KMS-11 (cell line): ENCODE measurements at regions not wholly inside any gene's neighbourhood (a gene's known extent, or its start where the extent isn't known, plus 50 kb on each side); places are given as distances from the start of the nearest gene placed in this dataset.

ENCODE experiments used
- H2AFZ ChIP-seq: fragments of 200-600 bp; sonication (generic); 2 replicates; pipeline ENCODE4 v1.6.1; 2016; ENCODE audit warnings: antibody characterized with exemption, mixed run types, low read depth
- H3K27ac ChIP-seq: fragments of 200-600 bp; sonication (generic); 2 replicates; pipeline ENCODE4 v1.6.1; 2016; ENCODE audit warnings: mild to moderate bottlenecking, mixed run types
- H3K27me3 ChIP-seq: fragments of 200-600 bp; sonication (generic); 2 replicates; pipeline ENCODE4 v1.6.1; 2017; ENCODE audit warnings: mild to moderate bottlenecking, low read depth, mixed run types, moderate library complexity; ENCODE audit not compliant: insufficient read depth
- H3K36me3 ChIP-seq: fragments of 200-600 bp; sonication (generic); 2 replicates; pipeline ENCODE4 v1.6.1; 2017; ENCODE audit warnings: mild to moderate bottlenecking, mixed run types; ENCODE audit not compliant: insufficient read depth
- H3K4me1 ChIP-seq: fragments of 200-600 bp; sonication (generic); 2 replicates; pipeline ENCODE4 v1.6.1; 2016; ENCODE audit warnings: mild to moderate bottlenecking, low read depth, mixed run types; ENCODE audit not compliant: poor library complexity, severe bottlenecking
- H3K4me2 ChIP-seq: fragments of 200-600 bp; sonication (generic); 2 replicates; pipeline ENCODE4 v1.7.0; 2016; ENCODE audit warnings: mild to moderate bottlenecking, mixed run types
- H3K4me3 ChIP-seq: fragments of 200-600 bp; sonication (generic); IDR thresholded peaks from 2 replicates; pipeline ENCODE4 v1.6.1; 2017; ENCODE audit warnings: low read depth, low read length, mixed read lengths; ENCODE audit not compliant: insufficient read depth
- H3K79me2 ChIP-seq: fragments of 200-600 bp; sonication (generic); 2 replicates; pipeline ENCODE4 v1.6.1; 2016; ENCODE audit warnings: low read depth, mixed run types; ENCODE audit not compliant: insufficient read depth
- H3K9ac ChIP-seq: fragments of 200-600 bp; sonication (generic); 2 replicates; pipeline ENCODE4 v1.6.1; 2016; ENCODE audit warnings: mild to moderate bottlenecking, mixed run types
- H4K20me1 ChIP-seq: fragments of 200-600 bp; sonication (generic); 2 replicates; pipeline ENCODE4 v1.6.1; 2016; ENCODE audit warnings: mild to moderate bottlenecking, mixed run types; ENCODE audit not compliant: insufficient read depth
- CTCF ChIP-seq: fragments of 200-600 bp; sonication (generic); conservative IDR thresholded peaks from 2 replicates; pipeline ENCODE4 v1.6.1; 2017; ENCODE audit warnings: low read depth, mild to moderate bottlenecking, antibody characterized with exemption, low read length, moderate library complexity, mixed read lengths

- Histone ChIP-seq H3K4me1 (no peaks in the 10 kb centered on the region), H3K27me3 (no peaks in the 10 kb centered on the region), H2AFZ (no peak overlapping the region), H3K4me3 (no peak overlapping the region), H3K9ac (no peak overlapping the region), H3K79me2 (no peaks in the 10 kb centered on the region), H4K20me1 (no peaks in the 10 kb centered on the region), H3K27ac (no peak overlapping the region), H3K36me3 (no peaks in the 10 kb centered on the region), H3K4me2 (no peak overlapping the region)
- TF ChIP-seq CTCF, result no peak
Measured at GRCh38 chr12:30010071-30011052, 226.6 kb upstream of the TMTC1 start.

- TF ChIP-seq CTCF, result no peak
- H3K9ac ChIP-seq, result no peak overlapping the region
Measured at GRCh38 chr12:30006021-30006420, 222.3 kb upstream of the TMTC1 start.

GRCh38 chr12:30003321-30003720, 219.6 kb upstream of the TMTC1 start:
- no peaks in the 10 kb centered on the region for H3K36me3 ChIP-seq
- H4K20me1 ChIP-seq, result no peaks in the 10 kb centered on the region
- no peak overlapping the region for H3K4me3 ChIP-seq
- no peaks in the 10 kb centered on the region for H3K4me1 ChIP-seq
- H3K9ac ChIP-seq, result no peak overlapping the region
- no peak overlapping the region for H3K4me2 ChIP-seq
- H3K79me2 ChIP-seq, result no peaks in the 10 kb centered on the region
- no peak overlapping the region for H3K27ac ChIP-seq
- no peaks in the 10 kb centered on the region for H3K27me3 ChIP-seq
- no peak for TF ChIP-seq CTCF
- H2AFZ ChIP-seq, result no peak overlapping the region

More at GRCh38 chr12:30006021-30006420, 222.3 kb upstream of the TMTC1 start:
- no peaks in the 10 kb centered on the region for H3K4me1 ChIP-seq
- no peak overlapping the region for H2AFZ ChIP-seq
- H4K20me1 ChIP-seq, result no peaks in the 10 kb centered on the region
- no peak overlapping the region for H3K4me3 ChIP-seq
- no peaks in the 10 kb centered on the region for H3K36me3 ChIP-seq
- no peaks in the 10 kb centered on the region for H3K79me2 ChIP-seq
- no peak overlapping the region for H3K4me2 ChIP-seq
- H3K27ac ChIP-seq, result no peak overlapping the region
- no peaks in the 10 kb centered on the region for H3K27me3 ChIP-seq

GRCh38 chr12:30002677-30003076, 218.9 kb upstream of the TMTC1 start:
- Histone ChIP-seq H3K27ac (no peak overlapping the region), H3K4me1 (no peaks in the 10 kb centered on the region), H3K4me3 (no peak overlapping the region), H4K20me1 (no peaks in the 10 kb centered on the region), H3K79me2 (no peaks in the 10 kb centered on the region), H3K27me3 (no peaks in the 10 kb centered on the region), H3K9ac (no peak overlapping the region), H2AFZ (no peak overlapping the region), H3K4me2 (no peak overlapping the region), H3K36me3 (no peaks in the 10 kb centered on the region)
- no peak for TF ChIP-seq CTCF
